Epithelial cell of proximal tubule (primary cell): ENCODE measurements at regions not wholly inside any gene's neighbourhood (a gene's known extent, or its start where the extent isn't known, plus 50 kb on each side); places are given as distances from the start of the nearest gene placed in this dataset.

ENCODE experiments used
- DNase-seq: peaks from one replicate; pipeline ENCODE4 v3.0.0-alpha.2; 2011; ENCODE audit warnings: low read depth
- H3K4me3 ChIP-seq: 2 replicates; pipeline ENCODE4 v1.5.1; 2011; ENCODE audit warnings: low read depth, mild to moderate bottlenecking, low read length
- TF ChIP-seq, protein P1 (sequence below): conservative IDR thresholded peaks from 2 replicates; pipeline ENCODE4 v1.5.1; 2012; ENCODE audit warnings: low read depth, mild to moderate bottlenecking, low read length

DNA sequence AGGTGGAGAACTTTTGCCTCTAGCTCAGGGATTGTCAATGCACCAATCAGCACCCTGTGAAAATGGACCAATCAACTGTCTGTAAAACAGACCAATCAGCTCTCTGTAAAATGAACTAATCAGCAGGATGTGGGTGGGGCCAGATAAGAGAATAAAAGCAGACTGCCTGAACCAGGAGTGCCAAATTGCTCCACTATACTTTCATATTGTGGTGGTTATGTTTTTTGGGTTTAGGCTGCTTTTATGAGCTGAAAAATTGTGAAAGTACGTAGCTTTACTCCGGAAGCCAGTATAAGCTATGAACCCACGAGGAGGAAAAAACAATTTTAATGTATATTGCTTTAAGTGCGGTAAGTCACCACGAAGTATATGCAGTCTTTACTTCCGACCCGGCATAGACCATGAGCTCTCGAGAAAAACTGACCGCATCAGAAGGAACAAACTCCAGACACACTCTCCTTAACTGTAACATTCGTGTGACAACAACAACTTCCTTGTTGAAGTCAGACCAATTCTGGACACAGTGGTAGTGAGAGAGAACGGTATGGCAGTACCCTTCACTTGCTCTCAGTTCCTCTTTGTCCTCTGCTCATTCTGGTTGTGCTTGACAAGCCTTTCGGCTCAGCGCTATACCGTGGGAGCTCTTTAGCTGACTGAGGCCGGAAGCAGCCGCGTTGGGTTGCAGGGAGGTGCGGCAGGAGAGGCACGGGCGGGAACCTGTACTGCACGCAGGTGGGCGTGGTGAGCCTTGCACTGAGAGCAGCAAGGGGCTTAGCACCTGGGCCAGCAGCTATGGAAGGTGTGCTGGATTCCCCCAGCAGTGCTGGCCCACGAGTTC is 81.9 kb upstream of the E2F3 start:
- no peak for DNase-seq
- TF ChIP-seq, protein P1, sequence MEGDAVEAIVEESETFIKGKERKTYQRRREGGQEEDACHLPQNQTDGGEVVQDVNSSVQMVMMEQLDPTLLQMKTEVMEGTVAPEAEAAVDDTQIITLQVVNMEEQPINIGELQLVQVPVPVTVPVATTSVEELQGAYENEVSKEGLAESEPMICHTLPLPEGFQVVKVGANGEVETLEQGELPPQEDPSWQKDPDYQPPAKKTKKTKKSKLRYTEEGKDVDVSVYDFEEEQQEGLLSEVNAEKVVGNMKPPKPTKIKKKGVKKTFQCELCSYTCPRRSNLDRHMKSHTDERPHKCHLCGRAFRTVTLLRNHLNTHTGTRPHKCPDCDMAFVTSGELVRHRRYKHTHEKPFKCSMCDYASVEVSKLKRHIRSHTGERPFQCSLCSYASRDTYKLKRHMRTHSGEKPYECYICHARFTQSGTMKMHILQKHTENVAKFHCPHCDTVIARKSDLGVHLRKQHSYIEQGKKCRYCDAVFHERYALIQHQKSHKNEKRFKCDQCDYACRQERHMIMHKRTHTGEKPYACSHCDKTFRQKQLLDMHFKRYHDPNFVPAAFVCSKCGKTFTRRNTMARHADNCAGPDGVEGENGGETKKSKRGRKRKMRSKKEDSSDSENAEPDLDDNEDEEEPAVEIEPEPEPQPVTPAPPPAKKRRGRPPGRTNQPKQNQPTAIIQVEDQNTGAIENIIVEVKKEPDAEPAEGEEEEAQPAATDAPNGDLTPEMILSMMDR, result no peak
- H3K4me3 ChIP-seq, result no peak overlapping the region

DNA sequence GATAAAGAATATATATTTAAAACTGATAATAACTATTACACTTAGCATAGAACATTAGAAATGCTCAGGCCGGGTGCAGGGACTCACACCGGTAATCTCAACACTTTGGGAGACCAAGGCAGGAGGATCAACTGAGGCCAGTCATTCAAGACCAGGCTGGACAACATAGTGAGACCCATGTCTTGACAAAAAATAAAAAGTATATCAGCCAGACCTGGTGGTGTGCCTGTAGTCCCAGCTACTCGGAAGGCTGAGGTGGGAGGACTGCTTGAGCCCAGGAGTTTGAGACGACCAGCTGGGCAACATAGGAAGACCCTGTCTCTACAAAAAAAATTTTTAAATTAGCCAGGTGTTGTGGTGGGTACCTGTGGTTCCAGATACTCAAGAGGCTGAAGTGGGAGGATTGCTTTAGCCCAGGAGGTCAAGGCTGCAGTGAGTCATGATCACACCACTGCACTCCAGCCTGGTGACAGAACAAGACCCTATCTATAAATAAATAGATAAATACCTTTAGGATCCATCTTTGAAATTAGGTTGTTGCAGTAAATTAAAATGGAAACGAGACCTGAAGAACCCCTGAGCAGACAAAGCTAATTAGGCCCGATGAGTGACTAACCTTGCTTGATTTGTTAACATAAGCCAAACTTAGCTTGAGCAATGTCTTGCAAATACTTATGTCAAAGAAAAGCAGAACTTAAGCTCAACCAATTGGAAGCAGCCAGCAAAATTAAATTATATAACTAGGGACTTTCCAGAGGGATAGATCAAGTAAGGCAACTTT is 75.8 kb upstream of the E2F3 start:
- no peak overlapping the region for H3K4me3 ChIP-seq
- DNase-seq, result no peak
- TF ChIP-seq, protein P1, result no peak

DNA sequence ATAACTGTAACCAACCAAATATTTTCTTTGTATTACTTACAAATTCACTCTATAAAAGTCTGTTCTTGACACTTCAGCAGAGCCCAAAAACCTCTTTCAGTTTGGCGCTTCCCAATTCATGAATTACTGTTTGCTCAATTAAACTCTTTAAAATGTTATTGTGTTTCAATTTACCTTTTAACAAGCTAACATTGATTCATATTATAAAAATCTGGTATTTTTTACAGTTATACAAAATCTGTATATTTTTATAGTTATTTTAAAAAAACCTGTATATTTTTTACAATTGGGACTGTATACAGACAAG is 75.3 kb upstream of the E2F3 start:
- TF ChIP-seq, protein P1, result no peak
- H3K4me3 ChIP-seq, result no peak overlapping the region
- DNase-seq, result no peak

DNA sequence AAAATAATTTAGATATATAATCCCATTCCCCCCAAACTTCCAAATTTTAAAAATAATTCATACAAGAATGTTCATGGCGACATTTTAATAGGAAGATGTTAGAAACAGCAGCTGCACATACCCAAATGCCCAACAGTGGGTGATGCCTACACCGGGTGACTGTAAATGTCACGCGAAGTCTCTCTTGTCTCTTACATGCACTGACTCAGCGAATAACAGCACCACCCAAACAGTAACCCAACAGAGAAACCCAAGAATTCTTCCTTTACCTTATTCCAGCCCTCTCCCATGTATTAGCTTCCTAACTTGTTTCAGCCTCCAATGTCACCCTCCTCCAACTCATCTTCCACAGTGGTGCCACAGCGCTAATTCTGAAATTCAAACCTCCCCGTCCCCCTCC is 74.5 kb upstream of the E2F3 start:
- H3K4me3 ChIP-seq, result no peak overlapping the region
- TF ChIP-seq, protein P1, result no peak
- no peak for DNase-seq

DNA sequence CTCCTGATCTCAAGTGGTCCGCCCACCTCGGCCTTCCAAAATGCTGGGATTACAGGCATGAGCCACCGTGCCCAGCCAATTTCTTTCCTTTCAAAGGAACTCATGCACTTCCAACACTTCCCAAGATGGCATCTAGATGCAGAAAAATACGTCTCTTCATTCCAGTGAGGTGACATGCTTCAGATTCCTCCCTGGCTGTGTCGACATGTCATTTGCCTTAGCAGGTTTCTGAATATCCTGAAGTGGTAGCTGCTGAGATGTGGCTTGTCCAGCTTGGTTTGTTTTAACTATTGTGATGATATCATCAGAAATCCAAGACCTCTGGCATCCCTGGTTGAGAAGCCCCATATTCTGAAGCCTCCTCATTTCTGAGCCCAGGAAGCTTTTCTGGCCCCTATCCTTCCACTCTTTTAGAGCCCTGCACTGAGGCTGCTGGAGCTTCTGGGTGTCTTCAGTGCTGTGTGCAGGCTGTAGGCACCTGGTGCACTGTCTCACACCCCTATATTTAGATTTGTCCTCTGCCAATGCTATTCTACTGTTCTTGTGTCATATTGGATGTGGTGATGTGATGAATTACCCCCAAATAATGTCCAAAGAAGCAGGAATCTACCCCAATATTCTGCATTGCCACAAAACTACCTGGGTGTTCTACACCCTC is 73.3 kb upstream of the E2F3 start:
- DNase-seq, result no peak
- H3K4me3 ChIP-seq, result no peak overlapping the region
- TF ChIP-seq, protein P1, result no peak

DNA sequence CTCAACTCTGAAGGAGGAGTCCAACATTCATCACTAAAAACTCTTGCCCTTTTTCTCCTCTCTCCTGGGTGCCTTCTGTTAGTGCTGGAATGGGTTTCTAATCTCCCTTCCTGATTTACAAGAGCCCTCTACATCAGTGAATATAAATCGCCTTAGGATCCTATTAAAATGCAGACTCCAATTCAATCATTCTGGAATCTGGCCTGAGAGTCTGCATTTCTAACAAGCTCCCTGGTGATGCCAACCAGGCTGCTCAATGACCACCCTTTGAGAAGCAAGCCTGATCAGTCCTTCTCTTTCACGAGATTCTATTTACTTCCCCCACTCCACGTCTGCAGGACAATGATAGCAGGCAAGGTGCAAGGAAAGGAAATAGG is 72.8 kb upstream of the E2F3 start:
- H3K4me3 ChIP-seq, result no peak overlapping the region

More for the DNA sequence above, 72.8 kb upstream of the E2F3 start:
- no peak for DNase-seq
- TF ChIP-seq, protein P1, result no peak
